ENCODE measurements at regions not wholly inside any gene's neighbourhood (a gene's known extent, or its start where the extent isn't known, plus 50 kb on each side); places are given as distances from the start of the nearest gene placed in this dataset.
"Not testable (repeated sequence)": the region's sequence is repeated elsewhere in the genome, so short reads cannot be mapped to it uniquely, and the experiment has no call there.

- DNase-seq (ENCODE audit: unreplicated experiment): no peak
- Mint-ChIP-seq H3K4me3 (ENCODE audit: unreplicated experiment) (no peak overlapping the region), H3K27ac (ENCODE audit: low read depth, unreplicated experiment) (no peak overlapping the region), H3K36me3 (ENCODE audit: insufficient read depth, unreplicated experiment) (no peaks in the 10 kb centered on the region), H3K27me3 (ENCODE audit: insufficient read depth, unreplicated experiment) (peaks cover 63% of the 10 kb centered on the region), H3K9me3 (ENCODE audit: unreplicated experiment) (no peaks in the 10 kb centered on the region), H3K4me1 (ENCODE audit: insufficient read depth, unreplicated experiment) (no peaks in the 10 kb centered on the region)
- intact Hi-C loops (cut with micrococcal nuclease): no loop called here
- CTCF ChIA-PET: no interaction called here
- TF ChIP-seq CTCF (IDR thresholded peaks at IDR 0.05; ENCODE audit: unreplicated experiment): no peak
- BruUV-seq (replicated peaks): no TSS peak
- POLR2A ChIA-PET: no interaction called here
Observed at GRCh38 chrX:114017086-114017485, 566.8 kb upstream of the HTR2C start.

- TF ChIP-seq CTCF (IDR thresholded peaks at IDR 0.05; ENCODE audit: unreplicated experiment): no peak
- H3K4me3 Mint-ChIP-seq (ENCODE audit: unreplicated experiment): no peak overlapping the region
- BruUV-seq (replicated peaks): no TSS peak
- intact Hi-C loops (cut with micrococcal nuclease): no loop called here
- peaks cover 59% of the 10 kb centered on the region for H3K27me3 Mint-ChIP-seq (ENCODE audit: insufficient read depth, unreplicated experiment)
- no peaks in the 10 kb centered on the region for H3K36me3 Mint-ChIP-seq (ENCODE audit: insufficient read depth, unreplicated experiment)
- no peaks in the 10 kb centered on the region for H3K9me3 Mint-ChIP-seq (ENCODE audit: unreplicated experiment)
- no peak overlapping the region for H3K27ac Mint-ChIP-seq (ENCODE audit: low read depth, unreplicated experiment)
- no peak for DNase-seq (ENCODE audit: unreplicated experiment)
- no peaks in the 10 kb centered on the region for H3K4me1 Mint-ChIP-seq (ENCODE audit: insufficient read depth, unreplicated experiment)
- ChIA-PET POLR2A (no interaction called here), CTCF (interaction anchor here (0.5 kb wide), 1 partner anchor 43 kb away, joined by 3 read pairs; no protein-coding TSS in a partner anchor)
Observed at GRCh38 chrX:114015966-114016365, 567.9 kb upstream of the HTR2C start.

- Mint-ChIP-seq H3K4me1 (ENCODE audit: insufficient read depth, unreplicated experiment) (peaks cover 10% of the 10 kb centered on the region), H3K4me3 (ENCODE audit: unreplicated experiment) (no peak overlapping the region), H3K27me3 (ENCODE audit: insufficient read depth, unreplicated experiment) (peaks cover 62% of the 10 kb centered on the region), H3K27ac (ENCODE audit: low read depth, unreplicated experiment) (no peak overlapping the region), H3K9me3 (ENCODE audit: unreplicated experiment) (no peaks in the 10 kb centered on the region), H3K36me3 (ENCODE audit: insufficient read depth, unreplicated experiment) (no peaks in the 10 kb centered on the region)
- ChIA-PET POLR2A (interaction anchor here (0.5 kb wide), 1 partner anchor 16 kb away, joined by 4 read pairs; no protein-coding TSS in a partner anchor), CTCF (interaction anchor here (0.7 kb wide), 1 partner anchor 95 kb away, joined by 3 read pairs; no protein-coding TSS in a partner anchor)
- TF ChIP-seq CTCF (IDR thresholded peaks at IDR 0.05; ENCODE audit: unreplicated experiment): no peak
- BruUV-seq (replicated peaks): no TSS peak
- DNase-seq (ENCODE audit: unreplicated experiment): no peak
- intact Hi-C loops (cut with micrococcal nuclease): no loop called here
Observed at GRCh38 chrX:114006664-114007063, 577.2 kb upstream of the HTR2C start.

- Mint-ChIP-seq H3K4me1 (ENCODE audit: insufficient read depth, unreplicated experiment) (no peaks in the 10 kb centered on the region), H3K9me3 (ENCODE audit: unreplicated experiment) (peaks cover 8% of the 10 kb centered on the region), H3K4me3 (ENCODE audit: unreplicated experiment) (no peak overlapping the region), H3K36me3 (ENCODE audit: insufficient read depth, unreplicated experiment) (no peaks in the 10 kb centered on the region), H3K27me3 (ENCODE audit: insufficient read depth, unreplicated experiment) (peaks cover 45% of the 10 kb centered on the region), H3K27ac (ENCODE audit: low read depth, unreplicated experiment) (no peak overlapping the region)
- DNase-seq (ENCODE audit: unreplicated experiment): no peak
- intact Hi-C loops (cut with micrococcal nuclease): no loop called here
- POLR2A ChIA-PET: no interaction called here
- BruUV-seq (replicated peaks): no TSS peak
- no peak for TF ChIP-seq CTCF (IDR thresholded peaks at IDR 0.05; ENCODE audit: unreplicated experiment)
- CTCF ChIA-PET: interaction anchor here (0.5 kb wide), 1 partner anchor 146 kb away, joined by 3 read pairs; no protein-coding TSS in a partner anchor
Observed at GRCh38 chrX:113996781-113997180, 587.1 kb upstream of the HTR2C start.

- CTCF ChIA-PET; DNase-seq (ENCODE audit: unreplicated experiment); intact Hi-C loops (cut with micrococcal nuclease); POLR2A ChIA-PET; H3K36me3 Mint-ChIP-seq (ENCODE audit: insufficient read depth, unreplicated experiment); H3K27ac Mint-ChIP-seq (ENCODE audit: low read depth, unreplicated experiment); H3K9me3 Mint-ChIP-seq (ENCODE audit: unreplicated experiment); H3K4me1 Mint-ChIP-seq (ENCODE audit: insufficient read depth, unreplicated experiment); BruUV-seq (replicated peaks); H3K4me3 Mint-ChIP-seq (ENCODE audit: unreplicated experiment): not testable (repeated sequence)
- H3K27me3 Mint-ChIP-seq (ENCODE audit: insufficient read depth, unreplicated experiment): peaks cover 48% of the 10 kb centered on the region
Observed at GRCh38 chrX:113991720-113992119, 592.2 kb upstream of the HTR2C start.

GRCh38 chrX:113990669-113991068, 593.2 kb upstream of the HTR2C start:
- BruUV-seq (replicated peaks); DNase-seq (ENCODE audit: unreplicated experiment); H3K4me3 Mint-ChIP-seq (ENCODE audit: unreplicated experiment); H3K9me3 Mint-ChIP-seq (ENCODE audit: unreplicated experiment); H3K4me1 Mint-ChIP-seq (ENCODE audit: insufficient read depth, unreplicated experiment); H3K27ac Mint-ChIP-seq (ENCODE audit: low read depth, unreplicated experiment); CTCF ChIA-PET; intact Hi-C loops (cut with micrococcal nuclease); POLR2A ChIA-PET; H3K36me3 Mint-ChIP-seq (ENCODE audit: insufficient read depth, unreplicated experiment): not testable (repeated sequence)
- peaks cover 46% of the 10 kb centered on the region for H3K27me3 Mint-ChIP-seq (ENCODE audit: insufficient read depth, unreplicated experiment)
